Ishikawa (cell line): ENCODE measurements at regions not wholly inside any gene's neighbourhood (a gene's known extent, or its start where the extent isn't known, plus 50 kb on each side); places are given as distances from the start of the nearest gene placed in this dataset.

Experiments
- EP300 ChIP-seq: IDR thresholded peaks from 2 replicates; pipeline ENCODE4 v1.6.1; 2012; ENCODE audit warnings: borderline replicate concordance
- FOXM1 ChIP-seq: IDR thresholded peaks from 2 replicates; pipeline ENCODE4 v1.6.1; 2012; ENCODE audit warnings: low read depth, borderline replicate concordance
- TAF1 ChIP-seq: IDR thresholded peaks from 2 replicates; pipeline ENCODE4 v1.6.1; 2012; ENCODE audit warnings: low read depth, mild to moderate bottlenecking

- TF ChIP-seq TAF1 (no peak), EP300 (no peak), FOXM1 (no peak)
Measured at GRCh38 chr12:131482686-131483085, 228.2 kb upstream of the SFSWAP start.
